NCI-H2107 treated with DMSO at 0.1 percent for 48 hours (cell line): ENCODE measurements at regions not wholly inside any gene's neighbourhood (a gene's known extent, or its start where the extent isn't known, plus 50 kb on each side); places are given as distances from the start of the nearest gene placed in this dataset.
"Not testable (repeated sequence)": the region's sequence is repeated elsewhere in the genome, so short reads cannot be mapped to it uniquely, and the experiment has no call there.

ENCODE experiments used
- DNase-seq: peaks from one replicate; lab custom pipeline; 2025; ENCODE audit not compliant: unreplicated experiment; lab: John Stamatoyannopoulos, UW

DNA sequence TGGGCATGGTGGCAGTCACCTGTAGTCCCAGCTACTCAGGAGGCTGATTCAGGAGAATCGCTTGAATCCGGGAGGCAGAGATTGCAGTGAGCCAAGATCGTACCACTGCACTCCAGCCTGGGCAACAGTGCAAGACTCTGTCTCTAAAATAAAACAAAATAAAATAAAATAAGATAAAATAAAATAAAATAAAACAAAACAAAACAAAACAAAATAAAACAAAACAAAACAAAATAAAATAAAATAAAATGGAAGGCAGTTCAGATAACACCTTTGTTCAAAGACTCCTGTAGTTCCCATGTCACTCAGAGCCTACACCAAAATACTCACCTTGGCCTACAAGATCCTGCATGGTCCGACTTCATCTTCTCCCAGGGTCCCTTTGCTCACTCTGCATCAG is 61.3 kb downstream of the SYF2 start:
- not testable (repeated sequence) for DNase-seq

DNA sequence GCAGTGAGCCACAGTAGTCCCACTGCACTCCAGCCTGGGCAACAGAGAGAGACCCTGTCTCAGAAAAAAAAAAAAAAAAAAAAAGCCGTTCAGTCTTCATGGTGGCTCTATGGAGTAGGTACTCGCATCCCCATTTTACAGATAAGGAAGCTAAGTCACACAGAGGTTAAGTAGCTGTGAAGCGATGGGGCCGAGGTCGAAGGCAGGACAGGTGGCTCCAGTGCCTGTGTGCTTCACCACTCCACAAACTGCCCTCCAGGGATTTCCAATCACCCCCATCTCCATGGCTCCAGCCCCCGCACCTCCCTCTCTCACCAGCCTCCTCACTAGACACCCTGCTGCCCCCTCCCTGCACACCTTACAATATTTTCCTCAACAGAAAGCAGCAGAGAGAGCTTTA is 61.9 kb downstream of the SYF2 start:
- no peak for DNase-seq

DNA sequence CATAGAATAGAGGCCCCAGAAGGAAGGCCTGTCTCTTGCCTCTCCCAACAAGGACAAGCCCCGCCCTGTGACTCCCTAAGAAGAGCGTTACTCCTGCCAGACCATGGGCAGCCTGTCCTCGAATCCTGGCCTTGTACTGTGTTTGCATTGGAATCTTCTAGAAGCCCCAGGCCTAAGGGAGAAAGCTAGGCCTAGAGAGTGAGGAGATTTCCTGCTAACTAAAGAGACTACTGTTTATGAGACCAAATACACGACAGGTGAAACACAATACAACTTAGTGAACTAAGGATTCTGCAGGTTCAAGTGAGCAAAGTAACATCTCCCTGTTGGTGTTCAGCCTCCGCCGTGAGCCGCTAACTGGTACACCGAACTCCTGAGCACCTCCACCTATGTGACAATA is 62.7 kb downstream of the SYF2 start:
- DNase-seq: no peak

DNA sequence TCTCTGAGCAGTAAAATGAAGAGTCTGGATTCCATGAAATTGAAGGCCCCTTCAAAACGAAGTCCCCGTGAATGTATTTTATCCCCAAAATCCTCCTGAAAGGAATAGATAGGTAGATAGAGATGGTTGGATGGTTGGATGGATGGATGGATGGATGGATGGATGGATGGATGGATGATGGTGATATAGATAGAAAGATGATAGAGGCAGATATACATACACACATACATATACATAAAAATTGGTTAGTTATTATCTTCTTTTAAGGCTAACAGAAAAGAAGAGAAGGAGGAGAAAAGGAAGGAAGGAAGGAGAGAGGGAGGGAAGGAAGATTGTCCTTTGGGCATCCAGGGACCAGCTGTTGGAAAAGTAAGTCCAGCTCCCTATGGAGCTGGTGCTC is 63.1 kb downstream of the SYF2 start:
- DNase-seq: no peak

DNA sequence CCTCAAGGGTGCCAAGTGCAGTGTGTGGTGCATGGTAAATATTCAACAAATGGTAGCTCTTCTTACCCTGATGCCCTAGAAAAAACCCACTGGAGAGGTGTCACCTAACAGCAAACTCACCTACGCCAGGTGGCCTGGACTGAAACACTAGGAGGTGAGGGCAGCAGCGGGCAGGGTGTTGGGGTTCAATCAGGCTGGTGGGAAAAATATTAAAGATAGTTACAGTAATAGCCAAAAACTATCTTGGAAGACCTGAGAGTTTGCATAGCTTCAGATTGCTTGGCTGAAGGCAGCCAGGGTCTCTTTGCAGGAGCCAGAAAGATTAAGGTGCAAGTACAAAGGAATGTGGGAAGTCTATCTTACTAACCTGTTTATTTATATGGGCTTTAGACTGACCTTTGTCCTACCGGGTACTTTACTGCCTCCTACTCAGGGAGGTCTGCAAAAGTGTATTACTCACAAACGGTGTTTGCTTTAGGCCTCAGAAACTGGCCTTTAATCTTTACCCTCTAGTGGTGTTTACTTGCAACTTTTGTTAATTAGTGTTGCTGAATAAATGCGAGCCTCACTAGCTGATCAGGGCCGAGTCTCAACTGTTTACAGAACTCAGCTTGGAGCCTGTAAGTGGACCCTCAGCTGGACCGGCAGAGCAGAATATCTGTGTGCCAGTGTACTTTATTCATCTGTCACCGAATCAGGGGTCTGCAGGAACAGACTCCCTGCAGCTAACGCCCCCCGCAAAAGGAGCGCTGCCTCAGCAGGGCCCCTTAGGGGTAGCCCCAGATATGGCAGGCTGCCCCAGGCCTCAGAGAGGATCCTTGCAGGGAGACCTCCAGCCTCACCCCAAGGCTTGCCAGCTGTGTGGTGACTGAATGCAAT is 63.9 kb downstream of the SYF2 start:
- DNase-seq: no peak

DNA sequence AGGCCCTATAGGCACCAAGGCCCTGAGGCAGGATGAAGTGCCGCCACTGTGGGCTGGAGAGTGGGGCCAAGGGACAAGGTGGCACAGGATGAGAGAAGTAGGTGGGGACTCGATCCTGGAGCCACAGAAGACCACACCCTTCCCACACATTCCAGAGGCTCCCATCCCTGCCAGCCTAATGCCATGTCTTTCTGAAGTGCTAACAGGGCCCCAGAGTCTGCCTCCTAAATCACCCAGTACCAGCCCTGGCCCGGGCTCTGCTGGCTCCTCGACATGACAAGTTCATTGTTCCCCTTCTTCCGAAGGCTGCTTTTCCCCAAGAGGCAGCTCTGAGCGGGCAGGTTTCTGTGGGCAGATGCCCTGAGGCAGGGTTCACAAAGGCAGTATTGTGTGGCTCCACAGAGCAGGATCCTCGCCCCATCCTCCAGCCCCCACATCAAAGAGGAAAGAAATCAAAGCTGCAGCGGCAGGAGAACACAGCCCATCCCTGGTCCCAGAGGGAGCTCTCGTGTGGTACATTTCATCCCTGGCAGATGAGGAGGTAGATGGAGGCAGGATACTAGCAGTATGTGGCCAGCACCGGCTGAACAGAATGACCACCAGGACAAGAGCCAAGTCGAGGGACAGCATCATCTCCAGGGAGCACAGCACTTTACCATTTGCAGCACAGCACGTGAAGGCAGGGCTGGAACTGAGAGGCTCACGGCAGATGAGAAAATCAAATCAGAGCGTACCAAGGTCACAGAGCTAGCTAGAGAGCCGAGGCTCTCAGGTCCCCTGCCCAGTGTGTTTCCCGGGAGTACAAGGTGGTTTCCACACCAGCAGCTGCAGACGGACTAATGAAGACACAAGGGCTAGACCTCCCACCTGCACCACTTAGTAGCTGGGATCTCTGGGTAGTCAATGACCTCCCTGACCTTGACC is 64.8 kb downstream of the SYF2 start:
- DNase-seq: peak; percentile 5

DNA sequence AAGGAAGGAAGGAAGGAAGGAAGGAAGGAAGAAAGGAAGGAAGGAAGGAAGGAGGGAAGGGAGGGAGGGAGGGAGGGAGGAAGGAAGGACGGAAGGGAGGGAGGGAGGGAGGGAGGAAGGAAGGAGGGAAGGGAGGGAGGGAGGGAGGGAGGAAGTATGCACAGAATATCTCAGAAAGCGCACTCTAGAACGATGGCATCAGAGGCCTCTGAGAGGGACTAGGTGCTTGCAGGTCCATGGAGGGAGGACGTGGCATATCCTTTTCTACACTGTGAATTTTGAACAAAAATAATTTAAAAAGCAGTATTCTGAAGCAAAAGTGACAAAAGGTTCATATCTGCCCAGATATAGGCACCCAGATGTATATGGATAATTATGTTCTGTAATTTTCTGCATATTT is 65.5 kb downstream of the SYF2 start:
- no peak for DNase-seq

DNA sequence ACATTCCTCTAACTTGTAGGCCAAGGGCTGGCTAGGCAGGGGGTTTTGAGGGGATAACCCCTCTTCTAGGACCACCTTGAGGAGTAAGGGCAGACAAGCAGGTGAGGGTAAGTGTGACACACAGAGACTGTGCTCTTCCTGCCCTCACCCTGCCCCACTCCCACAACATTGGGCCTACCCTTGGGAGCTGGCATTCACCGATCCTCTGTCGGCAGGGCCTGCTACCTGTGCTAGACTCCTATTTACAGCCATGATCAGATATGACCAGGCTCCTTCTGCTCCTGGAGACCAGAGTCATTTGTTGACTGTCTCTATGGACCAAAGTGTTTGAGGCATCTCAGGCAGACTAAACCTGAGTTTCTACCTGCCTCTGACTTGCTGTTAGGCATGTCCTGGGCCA is 68.3 kb downstream of the SYF2 start:
- DNase-seq: no peak

DNA sequence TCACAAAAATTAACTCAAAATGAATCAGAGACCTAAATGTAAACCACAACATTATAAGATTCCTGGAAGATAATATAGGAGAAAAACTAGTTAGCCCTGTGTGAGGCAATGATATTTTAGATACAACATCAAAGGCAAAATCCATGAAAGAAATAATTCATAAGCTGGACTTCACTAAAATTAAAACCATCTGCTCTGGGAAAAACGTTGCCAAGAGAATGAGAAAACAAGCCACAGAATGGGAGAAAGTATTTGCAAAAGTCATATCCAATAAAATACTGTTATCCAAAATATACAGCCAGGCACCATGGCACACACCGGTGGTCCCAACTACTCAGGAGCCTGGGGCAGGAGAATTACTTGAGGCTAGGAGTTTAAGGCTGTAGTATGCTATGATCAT is 70.3 kb downstream of the SYF2 start:
- DNase-seq: no peak

DNA sequence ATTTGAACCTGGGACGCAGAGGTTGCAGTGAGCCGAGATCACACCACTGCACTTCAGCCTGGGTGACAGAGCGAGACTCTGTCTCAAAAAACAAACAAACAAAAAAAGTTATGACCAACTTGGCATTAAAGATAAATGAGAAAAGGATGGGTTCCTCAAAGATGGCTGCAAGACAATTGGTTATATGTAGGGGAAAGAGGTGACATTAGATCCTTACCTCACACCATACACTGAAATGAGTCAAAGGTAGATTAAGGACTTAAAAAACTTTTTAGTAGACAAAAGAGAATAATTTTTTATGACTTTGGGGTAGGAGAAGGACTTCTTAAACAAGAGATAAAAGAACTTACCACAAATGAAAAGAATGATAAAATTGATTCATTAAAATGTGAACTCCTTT is 74.5 kb downstream of the SYF2 start:
- no peak for DNase-seq

DNA sequence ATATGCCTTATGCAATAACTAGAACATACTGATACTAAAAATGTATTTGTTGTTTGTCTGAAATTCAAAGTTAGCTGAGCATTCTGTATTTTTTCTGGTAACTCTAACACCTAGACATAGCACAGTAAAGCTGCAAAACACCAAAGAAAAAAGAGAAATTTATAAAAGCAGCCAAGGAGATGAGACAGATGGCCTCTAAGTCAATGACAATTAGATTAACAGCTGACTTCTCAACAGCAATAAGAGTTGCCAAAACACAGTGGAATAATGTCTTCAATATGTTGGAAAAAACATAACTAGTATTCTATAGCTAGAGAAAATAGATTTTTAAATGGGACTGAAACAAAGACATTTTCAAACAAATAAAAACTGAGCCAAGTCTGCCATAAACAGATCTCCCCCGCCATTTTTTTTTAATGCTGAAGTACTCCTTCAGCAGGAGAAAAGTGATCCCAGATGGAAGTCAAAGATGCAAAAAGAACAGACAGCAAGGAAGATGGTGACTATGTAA is 81.3 kb downstream of the SYF2 start:
- no peak for DNase-seq

DNA sequence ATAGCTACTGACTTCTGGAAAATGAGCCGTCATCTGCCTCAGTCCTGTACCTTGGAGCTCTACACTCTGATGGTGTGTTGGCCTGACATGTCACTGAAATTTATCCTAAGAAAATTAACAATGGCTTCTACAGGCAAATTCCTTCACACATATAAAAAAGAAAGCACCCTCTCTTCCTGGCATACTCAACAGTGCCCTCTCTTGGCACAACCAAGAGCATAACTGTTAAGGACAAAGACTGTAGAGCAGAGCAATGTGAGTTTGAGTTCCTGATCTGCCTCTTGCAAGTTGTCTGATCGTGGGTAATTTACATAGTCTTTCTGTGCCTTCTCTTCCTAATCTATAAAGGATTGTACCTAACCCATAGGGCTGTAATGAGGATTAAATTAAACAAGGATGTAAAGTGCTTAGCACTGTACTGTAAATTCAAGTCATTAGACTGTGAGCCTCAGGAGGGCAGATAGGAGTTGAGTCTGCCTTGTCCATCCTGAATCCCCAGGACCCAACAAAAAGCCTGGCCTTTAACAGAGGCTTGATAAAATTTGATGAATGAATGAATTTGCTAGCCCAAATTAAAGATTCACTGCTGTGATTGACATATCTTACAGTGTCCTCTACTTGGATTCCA is 83.5 kb downstream of the SYF2 start:
- no peak for DNase-seq

DNA sequence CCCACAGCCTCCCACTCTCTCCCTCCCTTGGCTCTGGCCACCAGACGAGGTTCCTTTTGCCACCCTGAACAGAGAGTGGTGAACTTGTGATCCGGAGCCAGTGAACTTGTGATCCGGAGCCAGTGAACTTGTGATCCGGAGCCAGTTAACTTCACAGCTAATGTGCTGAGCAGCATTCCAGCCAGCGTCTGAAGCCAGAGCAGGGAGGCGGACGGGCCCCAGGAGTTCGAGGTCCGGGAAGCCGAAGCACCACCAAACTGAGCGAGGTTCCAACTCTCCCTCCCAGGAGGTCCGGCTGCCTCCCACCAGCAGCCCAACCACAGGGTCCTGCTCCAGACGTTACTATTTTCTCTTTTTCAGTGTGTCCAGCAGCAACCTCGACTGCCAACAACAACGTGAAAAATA is 85.8 kb downstream of the SYF2 start:
- no peak for DNase-seq

DNA sequence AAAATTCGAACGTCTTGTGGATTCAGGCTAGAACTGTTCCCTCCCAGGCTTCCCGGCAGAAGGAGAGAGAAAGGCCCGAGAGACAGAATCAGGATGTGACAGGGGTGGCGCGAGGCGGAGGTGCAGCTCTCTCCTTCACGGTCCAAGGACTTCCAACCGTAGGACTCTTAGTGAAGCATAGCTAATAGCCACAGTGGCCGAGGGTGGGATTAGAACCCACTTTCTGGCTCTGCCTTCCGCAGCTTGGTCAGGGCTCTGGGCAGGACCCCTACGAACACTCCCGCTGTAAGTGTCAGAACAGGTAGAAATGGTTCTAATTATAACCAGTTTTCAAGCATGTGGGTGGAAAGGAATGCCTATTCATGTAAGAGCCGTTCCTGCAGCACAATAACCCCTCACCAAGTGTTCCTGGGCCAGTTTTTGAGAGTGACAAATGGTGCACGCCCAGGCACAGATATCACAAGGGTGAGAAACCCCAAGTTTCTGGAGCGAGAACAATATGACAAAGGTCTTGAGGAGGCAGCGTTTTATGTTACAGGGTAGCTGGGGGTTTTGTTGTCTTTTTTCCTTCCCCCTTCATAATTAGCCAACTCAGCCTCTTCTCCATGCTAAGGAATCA is 86.4 kb downstream of the SYF2 start:
- no peak for DNase-seq

DNA sequence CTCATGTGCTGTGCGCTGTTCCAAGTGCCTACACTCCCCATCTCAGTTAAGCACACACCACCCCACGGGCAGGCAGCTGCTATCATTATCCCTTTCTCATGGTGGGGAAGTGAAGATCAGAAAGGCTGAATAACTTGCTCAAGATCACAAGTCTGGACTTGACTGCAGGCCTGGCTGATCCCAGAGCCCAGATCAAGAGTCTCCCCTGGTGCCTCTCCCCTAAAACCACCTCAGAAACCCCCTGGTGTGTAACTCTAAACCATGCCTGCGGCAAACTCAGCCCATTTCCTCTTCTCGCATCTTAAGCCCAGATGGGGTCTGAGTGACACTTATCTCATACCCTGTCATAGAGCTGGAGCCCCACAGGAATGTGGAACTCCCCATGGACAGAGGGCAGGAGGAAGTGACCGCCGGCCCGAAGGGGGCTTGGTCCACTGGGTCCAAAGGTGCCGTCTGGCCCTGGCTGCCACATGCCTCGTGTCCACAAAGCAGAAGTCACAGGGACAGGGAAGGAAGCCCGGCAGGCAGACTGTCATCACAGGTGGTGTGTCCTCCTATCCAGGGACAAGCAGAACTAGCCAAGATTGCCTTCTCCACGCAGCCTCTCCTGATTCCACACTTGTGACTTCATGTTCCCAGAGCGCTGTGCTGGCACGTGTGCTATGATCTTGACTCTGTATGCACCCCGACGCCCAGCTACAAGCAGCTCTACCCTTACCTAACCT is 92.1 kb downstream of the SYF2 start:
- DNase-seq: no peak

DNA sequence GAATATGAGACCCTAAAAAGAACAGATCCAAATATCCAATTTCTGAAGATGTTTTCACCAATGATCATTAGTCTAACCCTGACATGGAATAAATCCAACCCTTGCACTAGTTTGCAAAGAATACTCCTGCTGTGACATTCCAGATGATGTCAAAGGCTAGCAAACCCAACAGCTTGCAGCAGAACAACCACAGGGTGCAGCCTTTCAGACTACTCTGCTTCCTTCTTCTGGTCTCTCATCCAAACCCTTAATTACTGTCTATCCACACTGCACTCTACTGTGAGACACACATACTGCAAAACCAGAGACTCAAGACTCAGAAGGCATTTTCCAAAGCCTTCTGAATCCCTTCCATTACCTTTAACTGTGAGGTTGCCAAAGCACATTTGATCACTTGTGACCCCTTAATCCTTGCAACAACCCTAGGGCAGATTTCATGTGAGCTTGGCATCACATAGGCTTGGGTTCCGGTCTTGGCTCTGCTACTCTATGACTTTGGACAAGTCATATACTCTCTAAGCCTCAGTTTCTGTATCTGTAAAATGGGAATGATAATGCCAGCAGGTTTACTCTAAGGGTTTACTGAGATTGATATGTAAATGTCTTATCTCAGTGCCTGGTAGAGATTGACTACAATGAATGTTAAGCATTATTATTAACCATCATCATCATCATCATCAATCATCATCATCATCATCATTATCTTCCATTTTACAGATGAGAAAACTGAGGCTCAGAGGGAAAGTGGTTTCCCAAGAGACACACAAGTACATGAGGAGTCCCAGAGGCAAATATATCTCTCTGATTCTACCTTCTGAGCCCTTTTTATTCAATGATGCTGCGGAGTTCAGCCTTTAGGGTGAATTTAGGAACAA is 94.5 kb downstream of the SYF2 start:
- no peak for DNase-seq

DNA sequence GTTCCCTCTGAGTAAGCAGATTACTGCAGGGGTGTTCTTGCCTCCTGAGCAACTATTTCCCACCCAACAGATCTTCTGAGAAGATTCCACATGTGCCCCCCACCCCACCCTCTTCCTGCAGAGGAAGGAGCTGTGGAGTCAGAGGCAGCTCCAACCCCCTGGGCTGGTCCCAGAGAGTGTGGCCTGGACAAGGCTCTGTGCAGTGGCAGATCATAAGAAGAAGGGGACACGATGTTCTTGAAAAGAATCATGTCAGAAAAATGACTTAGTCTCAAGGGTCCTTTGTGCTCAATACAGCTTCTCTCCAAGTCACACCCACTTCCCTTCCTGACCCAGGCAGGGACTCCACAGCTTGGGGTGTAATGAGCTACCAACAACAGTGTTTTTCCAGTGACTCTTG is 95.2 kb downstream of the SYF2 start:
- no peak for DNase-seq

DNA sequence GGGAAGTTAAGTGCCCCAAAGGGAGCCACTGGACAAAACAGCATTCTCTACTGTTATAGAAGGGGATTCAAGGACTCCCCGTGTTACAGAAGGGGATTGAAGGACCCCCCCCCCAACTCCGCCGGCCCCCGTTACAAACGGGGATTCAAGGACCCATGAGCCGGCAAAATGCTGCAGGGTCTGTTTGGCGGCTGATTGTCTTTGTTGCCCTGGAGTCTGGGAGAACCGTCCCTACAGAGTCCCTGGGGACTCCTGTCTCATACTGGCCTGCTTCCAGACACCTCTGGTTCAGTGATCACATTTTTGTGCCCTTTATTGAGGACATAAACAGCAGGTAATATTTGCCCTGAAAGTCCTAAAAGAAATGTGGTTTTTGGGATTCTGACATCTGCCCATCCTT is 96.4 kb downstream of the SYF2 start:
- DNase-seq: peak; percentile 57

DNA sequence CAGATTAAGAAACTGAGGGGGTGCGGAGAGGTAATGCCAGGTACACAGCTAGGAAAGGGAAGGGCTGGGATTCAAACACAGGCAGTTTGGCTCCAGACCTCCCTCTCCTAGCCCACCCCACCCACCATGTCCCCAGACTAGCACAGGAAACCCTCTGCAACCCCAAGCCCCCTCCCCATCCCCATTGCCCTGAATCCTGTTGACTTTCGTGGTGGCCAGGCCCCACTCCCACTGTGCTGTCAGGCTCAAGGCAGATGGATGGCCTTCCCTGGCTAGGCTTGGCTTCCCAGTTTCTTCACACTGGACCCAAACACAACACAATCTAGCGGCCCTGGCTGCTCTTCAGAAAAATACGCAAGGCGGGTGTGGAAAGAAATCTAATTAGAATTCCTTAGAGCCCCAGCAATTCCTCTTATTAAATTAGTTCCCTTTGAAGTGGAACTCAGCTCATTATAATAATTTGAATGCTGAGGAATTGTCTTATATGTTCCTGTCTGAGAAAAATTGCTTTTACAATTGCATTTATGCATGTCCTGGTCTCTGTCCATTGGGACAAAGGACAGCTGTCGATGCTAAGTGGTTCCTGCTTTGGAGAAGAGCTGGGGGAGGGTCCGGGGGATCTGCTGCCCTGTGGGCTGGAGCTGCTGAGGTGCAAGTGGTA is 97.4 kb downstream of the SYF2 start:
- no peak for DNase-seq
